GM21576 (cell line): ENCODE measurements at regions not wholly inside any gene's neighbourhood (a gene's known extent, or its start where the extent isn't known, plus 50 kb on each side); places are given as distances from the start of the nearest gene placed in this dataset.

Source experiments
- ATAC-seq: cut with Tn5 transposase; IDR thresholded peaks from one replicate; pipeline ENCODE4 v1.9.1; 2021; ENCODE audit warnings: mild to moderate bottlenecking, moderate library complexity; ENCODE audit not compliant: unreplicated experiment

DNA sequence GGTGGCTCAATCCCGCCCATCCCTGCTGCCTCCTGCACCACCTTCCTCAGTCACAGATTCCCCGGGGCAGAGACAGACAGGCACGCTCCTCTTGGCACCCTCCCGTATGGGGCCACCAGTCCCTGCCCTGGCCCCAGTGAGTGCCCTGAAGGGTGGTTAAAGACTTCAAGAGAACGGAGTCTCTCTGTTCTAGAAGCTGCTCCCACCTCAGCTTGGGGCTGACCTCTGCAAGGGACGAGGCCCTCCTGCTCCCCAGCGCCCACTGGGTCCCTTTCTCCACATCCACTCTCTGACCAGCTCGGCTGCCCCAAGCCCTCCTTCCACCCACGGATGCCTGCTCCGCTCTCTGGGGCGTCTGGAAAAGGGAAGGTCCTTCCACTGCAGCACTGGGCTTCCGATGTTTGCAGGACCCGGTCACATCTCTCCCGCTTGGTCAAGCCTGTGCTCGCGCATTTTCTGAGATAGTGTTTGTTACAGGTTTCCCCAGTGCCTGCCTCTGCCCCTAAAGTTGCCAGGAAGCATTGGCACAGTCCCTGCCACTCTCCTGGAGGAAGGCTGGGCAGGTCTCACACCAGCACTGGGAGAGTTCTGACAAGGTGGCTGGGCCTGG is 1487.9 kb downstream of the TBC1D22A start:
- no peak for ATAC-seq

DNA sequence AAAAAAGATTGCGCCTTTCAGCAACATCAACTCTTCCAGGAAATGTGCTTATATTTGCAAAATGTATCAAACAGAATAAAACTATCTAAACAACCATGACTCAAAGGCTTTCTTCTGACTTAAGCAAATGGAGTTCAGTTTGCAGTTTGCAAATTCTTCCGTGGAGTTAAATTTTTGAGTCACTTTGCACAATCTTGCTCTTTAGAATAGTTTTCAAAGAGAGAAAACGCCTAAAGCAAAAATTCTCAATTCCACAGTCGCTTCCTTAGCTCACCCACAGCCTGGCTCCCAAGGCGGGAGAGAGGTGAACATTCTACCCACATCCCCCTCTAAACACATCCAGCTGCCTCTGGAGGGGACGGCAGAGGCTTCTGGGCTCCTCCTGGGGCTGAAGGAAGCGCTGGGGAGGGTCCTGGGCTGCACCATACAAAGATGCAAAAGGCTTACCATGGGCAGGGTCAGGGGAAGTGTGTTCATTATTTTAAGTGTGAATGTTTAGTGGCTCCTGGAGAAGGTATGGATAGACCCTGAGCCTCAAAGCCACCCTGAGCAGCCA is 1487.3 kb downstream of the TBC1D22A start:
- ATAC-seq = no peak

GRCh38 chr22:48248901-48249455 is 1486.5 kb downstream of the TBC1D22A start:
- no peak for ATAC-seq

DNA sequence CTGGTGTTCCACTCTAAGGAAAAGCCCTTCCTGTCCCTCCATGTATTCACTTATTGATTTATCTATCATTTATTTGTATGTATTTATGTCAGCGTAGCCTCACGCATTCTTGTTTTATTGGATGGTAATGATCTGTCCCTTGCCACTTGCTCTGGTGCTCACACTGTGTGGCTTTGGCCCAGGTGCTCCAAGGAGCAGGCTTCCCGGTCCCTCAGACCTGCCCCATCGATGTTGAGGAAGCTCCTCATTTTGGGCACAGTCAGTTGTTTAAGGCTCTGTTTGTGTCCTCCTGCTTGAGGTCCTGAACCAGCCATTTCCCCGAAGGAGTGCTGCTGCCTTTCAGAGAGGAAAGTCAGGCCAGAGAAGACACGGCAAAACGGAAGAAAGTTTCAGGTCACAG is 1485.4 kb downstream of the TBC1D22A start:
- ATAC-seq = no peak

- no peak for ATAC-seq
These were observed 1482.7 kb downstream of the TBC1D22A start for GRCh38 chr22:48245196-48245485.

DNA sequence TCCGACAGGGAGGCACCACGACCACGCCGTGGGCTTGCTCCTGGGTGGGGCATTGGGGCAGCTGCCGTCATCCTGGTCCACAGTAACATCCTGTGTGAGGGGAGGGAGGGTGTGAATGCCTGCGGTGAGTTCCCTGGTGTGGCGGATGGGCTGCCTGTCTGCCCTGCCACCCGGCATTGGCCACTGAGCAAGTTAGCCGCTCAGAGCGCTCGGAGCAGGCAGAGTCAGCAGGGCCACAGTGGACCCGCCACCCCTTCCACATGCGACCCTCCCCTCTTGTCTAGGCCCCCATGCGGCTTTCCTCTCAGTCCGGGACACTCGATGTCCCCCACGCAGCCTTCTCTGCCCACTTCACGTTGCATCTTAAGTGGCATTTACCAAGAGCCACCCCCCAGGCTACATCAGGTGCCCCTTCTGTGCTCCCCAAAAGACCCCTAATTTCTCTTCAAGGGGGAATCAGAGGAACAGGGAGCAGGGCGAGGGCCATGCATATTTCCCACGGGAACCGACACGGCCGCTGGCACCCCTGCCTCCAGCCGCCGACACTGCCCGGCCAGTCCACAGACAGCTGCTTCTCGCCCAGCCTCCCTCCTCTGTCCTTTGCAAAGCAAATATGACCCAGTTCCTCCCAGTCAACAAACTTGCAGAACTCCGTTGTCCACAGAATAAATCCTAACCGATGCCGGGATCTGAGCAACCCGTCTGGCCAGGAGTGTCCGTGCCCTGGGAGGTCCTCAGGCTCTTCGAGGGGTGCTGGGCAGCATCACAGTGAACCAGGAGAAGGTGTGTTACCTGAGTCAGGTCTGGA is 1482.1 kb downstream of the TBC1D22A start:
- ATAC-seq = no peak

- no peak for ATAC-seq
These were observed 1480.0 kb downstream of the TBC1D22A start for GRCh38 chr22:48242461-48242864.

GRCh38 chr22:48241658-48242057 is 1479.2 kb downstream of the TBC1D22A start:
- no peak for ATAC-seq

- ATAC-seq = no peak
These were observed 1478.4 kb downstream of the TBC1D22A start for GRCh38 chr22:48240935-48241230.

- ATAC-seq = no peak
These were observed 1477.9 kb downstream of the TBC1D22A start for GRCh38 chr22:48240148-48240934.

GRCh38 chr22:48239461-48240147 is 1477.2 kb downstream of the TBC1D22A start:
- no peak for ATAC-seq

GRCh38 chr22:48238966-48239365 is 1476.5 kb downstream of the TBC1D22A start:
- ATAC-seq = no peak

- ATAC-seq = no peak
These were observed 1476.0 kb downstream of the TBC1D22A start for GRCh38 chr22:48238284-48238915.

GRCh38 chr22:48237466-48238283 is 1475.2 kb downstream of the TBC1D22A start:
- ATAC-seq = no peak

GRCh38 chr22:48236261-48236660 is 1473.8 kb downstream of the TBC1D22A start:
- ATAC-seq = no peak

- no peak for ATAC-seq
These were observed 1473.3 kb downstream of the TBC1D22A start for GRCh38 chr22:48235744-48236143.

GRCh38 chr22:48234011-48234410 is 1471.6 kb downstream of the TBC1D22A start:
- no peak for ATAC-seq

DNA sequence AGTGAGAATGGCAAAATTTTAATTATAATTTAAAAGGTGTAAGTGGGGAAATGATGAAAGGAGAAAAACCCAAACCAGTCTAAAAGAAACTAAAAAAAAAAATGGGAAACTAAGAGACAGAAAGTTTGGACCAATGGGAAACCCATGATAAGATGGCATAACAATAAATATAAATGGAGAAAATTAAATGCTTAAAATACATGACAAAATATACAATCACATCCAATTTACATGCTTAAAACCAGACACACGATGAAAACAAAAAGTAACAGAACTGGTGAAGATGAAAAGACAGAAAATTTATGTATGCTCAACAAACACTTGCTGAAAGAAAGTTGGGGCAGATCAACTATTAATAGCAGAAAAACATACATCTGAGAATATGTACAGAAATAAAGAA is 1471.1 kb downstream of the TBC1D22A start:
- ATAC-seq = no peak

DNA sequence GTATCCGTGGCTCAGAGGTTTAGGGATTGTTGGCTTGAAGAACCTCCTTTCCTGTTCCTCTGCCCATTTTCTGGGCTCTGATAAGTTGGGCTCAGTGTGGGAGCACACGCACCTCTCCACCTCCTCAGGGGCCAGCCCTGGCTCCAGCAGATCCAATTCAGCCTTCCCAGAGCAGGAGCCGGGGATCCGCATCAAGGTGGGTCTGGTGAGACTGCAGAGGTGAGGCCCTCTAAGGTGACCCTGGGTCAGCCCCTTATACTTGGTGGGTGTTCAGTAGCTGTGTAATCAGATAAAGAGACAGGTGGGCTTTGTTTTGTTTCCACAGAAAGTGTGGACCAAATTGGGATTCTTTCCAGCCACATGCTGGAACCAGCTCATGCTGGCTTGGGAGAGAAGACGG is 1466.0 kb downstream of the TBC1D22A start:
- no peak for ATAC-seq
